Inflammatory macrophage treated with lipopolysaccharide for 4 hours (primary cell): ENCODE measurements at regions not wholly inside any gene's neighbourhood (a gene's known extent, or its start where the extent isn't known, plus 50 kb on each side); places are given as distances from the start of the nearest gene placed in this dataset.

Experiments
- DNase-seq: peaks from one replicate; pipeline ENCODE4 v3.0.0-alpha.2; 2020

DNA sequence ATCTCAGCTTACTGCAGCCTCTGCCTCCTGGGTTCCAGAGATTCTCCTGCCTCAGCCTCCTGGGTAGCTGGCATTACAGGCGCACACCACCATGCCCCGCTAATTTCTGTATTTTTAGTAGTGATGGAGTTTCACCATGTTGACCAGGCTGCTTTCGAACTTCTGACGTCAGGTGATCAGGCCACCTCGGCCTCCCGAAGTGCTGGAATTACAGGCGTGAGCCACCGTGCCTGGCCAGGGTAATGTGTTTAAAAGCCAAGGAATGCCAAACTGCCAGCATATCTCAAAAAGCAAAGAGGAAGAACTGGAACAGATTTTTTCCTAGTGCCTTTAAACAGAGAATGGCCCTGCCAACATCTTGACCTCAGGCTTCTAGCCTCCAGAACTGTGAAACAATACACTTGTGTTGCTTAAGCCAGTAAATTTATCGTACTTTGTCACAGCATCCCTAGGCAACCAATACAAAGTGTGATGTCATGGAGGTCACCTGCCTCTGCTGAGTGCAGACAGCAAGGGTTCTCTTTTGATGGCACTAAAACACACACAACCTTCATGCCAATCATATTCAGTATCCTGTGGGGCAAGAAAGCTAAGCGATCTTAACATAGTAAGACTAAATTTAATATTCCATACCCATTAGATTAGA lies 858.3 kb upstream of the TMPRSS15 start:
- no peak for DNase-seq

- no peak for DNase-seq
These were observed 863.1 kb upstream of the TMPRSS15 start for GRCh38 chr21:19266636-19267035.

- no peak for DNase-seq
These were observed 865.1 kb upstream of the TMPRSS15 start for GRCh38 chr21:19268686-19269085.

DNA sequence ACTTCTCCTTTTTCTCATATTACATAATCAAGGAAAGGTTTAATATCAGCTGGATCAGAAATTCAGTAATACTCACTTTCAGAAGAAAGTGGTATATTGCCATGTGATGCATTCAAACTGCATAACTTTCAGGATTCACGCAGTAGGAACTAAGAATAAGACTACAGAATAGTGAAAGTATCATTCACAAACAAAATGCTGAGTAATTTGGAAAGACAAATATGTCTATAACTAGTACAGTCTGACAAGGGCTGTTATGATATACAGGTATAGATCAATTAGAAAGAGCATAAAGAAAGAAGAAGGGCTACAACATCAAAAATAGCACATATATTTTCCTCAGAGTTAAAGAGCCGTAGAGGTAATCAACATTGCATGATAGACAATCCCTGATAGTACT lies 871.5 kb upstream of the TMPRSS15 start:
- DNase-seq: no peak

- no peak for DNase-seq
These were observed 873.1 kb upstream of the TMPRSS15 start for GRCh38 chr21:19276665-19277064.

GRCh38 chr21:19286876-19287275 lies 883.3 kb upstream of the TMPRSS15 start:
- DNase-seq: no peak

- no peak for DNase-seq
These were observed 886.7 kb upstream of the TMPRSS15 start for GRCh38 chr21:19290328-19290727.

DNA sequence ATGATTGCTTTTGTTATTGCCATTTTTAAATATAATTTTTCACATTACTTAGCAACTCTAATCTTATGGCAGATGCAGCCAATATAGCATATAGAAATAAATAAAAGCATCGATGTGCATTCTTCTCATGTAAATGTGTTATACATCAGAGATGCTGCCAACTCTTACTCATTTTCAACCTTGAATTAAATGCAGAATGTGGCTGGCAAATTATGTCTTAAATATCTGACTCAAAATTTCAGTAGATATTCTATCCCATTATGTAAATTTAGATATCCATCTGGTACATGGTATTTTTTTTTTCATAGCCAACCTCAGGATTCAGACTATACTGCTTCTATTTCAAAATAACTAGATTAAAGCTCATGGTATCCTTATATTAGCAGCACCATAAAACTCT lies 916.7 kb upstream of the TMPRSS15 start:
- no peak for DNase-seq

DNA sequence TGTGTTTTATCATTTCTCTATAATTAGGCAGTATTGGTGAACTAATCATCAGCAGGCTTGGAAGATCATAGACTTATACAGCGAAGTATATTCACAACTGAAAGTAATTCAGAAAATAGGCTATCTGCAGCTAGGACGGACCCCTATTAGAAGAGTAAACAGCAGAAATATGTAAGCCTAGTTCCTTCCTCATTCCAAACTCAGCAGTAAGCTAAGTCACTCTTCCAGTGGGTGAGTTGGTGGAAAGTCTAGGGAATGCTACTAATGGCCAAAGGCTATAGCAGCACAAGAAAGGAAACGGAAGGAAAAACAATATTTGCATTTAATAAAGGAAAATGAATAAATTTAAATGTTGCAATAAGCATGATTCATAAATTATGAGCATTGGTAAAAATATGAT lies 918.1 kb upstream of the TMPRSS15 start:
- DNase-seq: no peak

GRCh38 chr21:19322360-19322759 lies 918.8 kb upstream of the TMPRSS15 start:
- no peak for DNase-seq

GRCh38 chr21:19326531-19327319 lies 923.1 kb upstream of the TMPRSS15 start:
- DNase-seq: no peak

DNA sequence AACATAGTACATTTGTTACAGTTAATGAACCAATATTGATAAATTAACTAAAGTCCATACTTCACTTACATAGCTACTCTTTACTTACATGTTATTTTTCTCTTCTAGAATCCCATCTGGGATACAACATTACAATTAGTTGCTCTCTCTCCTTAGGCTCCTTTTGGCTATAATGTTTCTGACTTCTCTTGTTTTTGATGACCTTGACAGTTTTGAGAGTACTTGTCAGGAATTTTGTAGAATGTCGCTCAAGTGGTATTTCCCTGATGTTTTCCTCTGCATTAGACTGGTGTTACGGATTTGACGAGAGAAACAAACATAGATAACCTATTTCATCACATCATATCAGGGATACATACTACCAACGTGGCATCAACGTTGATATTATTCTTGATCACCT lies 925.4 kb upstream of the TMPRSS15 start:
- no peak for DNase-seq

DNA sequence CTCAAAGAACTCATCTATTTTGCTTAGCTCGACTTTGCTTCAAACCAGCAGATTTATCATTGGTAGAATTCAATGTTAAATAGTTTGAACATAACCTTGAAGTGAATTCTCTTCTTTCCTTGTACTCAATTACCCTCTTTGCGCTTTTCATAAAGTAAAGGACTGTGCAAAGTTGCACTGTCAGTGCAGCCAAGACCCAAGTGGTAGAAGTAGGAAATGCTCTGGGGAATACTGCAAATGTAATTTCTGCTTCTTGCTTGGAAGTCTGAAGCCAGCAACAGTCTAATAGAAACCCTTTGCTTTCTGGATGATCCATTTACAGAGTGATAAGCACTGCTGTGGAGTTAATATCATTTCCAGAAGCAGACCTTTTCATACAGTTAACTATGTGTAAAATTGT lies 936.7 kb upstream of the TMPRSS15 start:
- no peak for DNase-seq

GRCh38 chr21:19340954-19341353 lies 937.4 kb upstream of the TMPRSS15 start:
- no peak for DNase-seq

- DNase-seq: no peak
These were observed 940.1 kb upstream of the TMPRSS15 start for GRCh38 chr21:19343711-19344110.

GRCh38 chr21:19350286-19350685 lies 946.7 kb upstream of the TMPRSS15 start:
- no peak for DNase-seq

- DNase-seq: no peak
These were observed 949.7 kb upstream of the TMPRSS15 start for GRCh38 chr21:19353256-19353655.

GRCh38 chr21:19368944-19369343 lies 965.4 kb upstream of the TMPRSS15 start:
- DNase-seq: no peak

- no peak for DNase-seq
These were observed 988.8 kb upstream of the TMPRSS15 start for GRCh38 chr21:19392390-19392789.

- DNase-seq: no peak
These were observed 996.7 kb upstream of the TMPRSS15 start for GRCh38 chr21:19400223-19400770.

DNA sequence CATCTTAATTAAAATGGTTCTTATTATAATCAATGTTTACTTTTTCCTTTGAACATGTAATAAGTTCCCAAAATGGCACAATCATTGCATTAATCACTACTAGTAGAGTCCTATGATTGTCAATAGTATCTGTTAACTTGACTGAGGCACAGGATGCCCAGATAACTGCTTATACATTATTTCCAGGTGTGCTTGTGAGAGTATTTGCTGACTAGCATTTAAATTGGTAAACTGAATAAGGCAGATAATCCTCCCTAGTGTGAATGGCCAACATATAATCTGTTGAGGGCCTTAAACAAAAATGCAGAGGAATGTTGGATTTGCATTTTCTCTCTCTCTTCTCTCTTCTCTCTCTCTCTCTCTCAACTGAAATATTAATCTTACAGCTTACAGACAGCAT lies 999.3 kb upstream of the TMPRSS15 start:
- DNase-seq: no peak

DNA sequence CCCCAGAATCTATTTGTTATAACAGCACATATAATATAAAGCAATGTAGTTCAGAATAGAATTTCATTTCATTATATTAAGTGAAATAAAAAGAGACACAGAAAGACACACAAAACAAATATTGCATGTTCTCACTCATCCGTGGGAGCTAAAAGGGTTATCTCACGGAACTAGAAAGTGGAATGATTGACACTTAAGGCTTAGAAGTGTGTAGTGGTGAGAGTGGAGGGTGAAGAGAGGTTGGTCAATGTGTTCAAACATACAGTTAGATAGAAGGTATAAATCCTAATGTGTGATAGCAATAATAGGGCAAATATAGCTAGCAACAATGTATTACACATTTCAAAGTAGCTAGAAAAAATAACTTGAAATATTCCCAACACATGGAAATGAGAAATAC lies 1001.7 kb upstream of the TMPRSS15 start:
- no peak for DNase-seq

- no peak for DNase-seq
These were observed 1017.0 kb upstream of the TMPRSS15 start for GRCh38 chr21:19420565-19420964.

DNA sequence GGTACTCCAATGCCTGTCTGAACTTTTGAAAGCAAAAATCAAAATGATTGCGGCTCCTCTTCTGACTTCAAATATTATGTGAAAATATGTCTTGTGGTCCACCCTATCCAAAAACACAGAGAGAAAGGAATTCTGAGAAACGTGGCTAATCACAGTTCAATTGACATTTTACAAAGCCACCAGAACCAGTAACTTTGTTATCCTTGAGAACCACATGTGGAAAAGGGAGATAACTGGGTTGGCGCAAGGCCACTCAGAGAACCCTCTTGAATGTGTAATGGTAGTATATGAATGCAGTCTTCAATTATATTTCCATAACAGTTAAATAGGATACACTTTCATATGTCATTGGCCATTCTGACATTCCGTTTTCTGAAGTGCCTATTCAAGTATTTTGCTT lies 1030.0 kb upstream of the TMPRSS15 start:
- no peak for DNase-seq
